Chondrocyte (in vitro differentiated cells): ENCODE measurements at regions not wholly inside any gene's neighbourhood (a gene's known extent, or its start where the extent isn't known, plus 50 kb on each side); places are given as distances from the start of the nearest gene placed in this dataset.

Experiments used
- DNase-seq: peaks from one replicate; pipeline ENCODE4 v3.0.0; 2021; ENCODE audit warnings: mixed read lengths, low spot score
- H3K27ac Mint-ChIP-seq: one replicate; pipeline ENCODE4 v1.8.0; 2021; ENCODE audit warnings: mild to moderate bottlenecking, moderate library complexity, mixed read lengths; ENCODE audit not compliant: unreplicated experiment
- H3K27me3 Mint-ChIP-seq: 2 replicates; pipeline ENCODE4 v1.8.0; 2021; ENCODE audit warnings: low read depth, mixed read lengths
- H3K36me3 Mint-ChIP-seq: 2 replicates; pipeline ENCODE4 v1.8.0; 2021; ENCODE audit warnings: low read depth, mixed read lengths
- H3K4me1 Mint-ChIP-seq: 2 replicates; pipeline ENCODE4 v1.8.0; 2021; ENCODE audit warnings: low read depth, mild to moderate bottlenecking, mixed read lengths
- H3K4me3 Mint-ChIP-seq: one replicate; pipeline ENCODE4 v1.8.0; 2021; ENCODE audit warnings: mild to moderate bottlenecking, moderate library complexity, mixed read lengths; ENCODE audit not compliant: unreplicated experiment
- H3K9me3 Mint-ChIP-seq: 2 replicates; pipeline ENCODE4 v1.8.0; 2021; ENCODE audit warnings: low read depth, mixed read lengths
- CTCF ChIP-seq: fragments of 200-600 bp; sonication (generic); IDR thresholded peaks from 2 replicates; pipeline ENCODE4 v1.5.0; 2021; ENCODE audit warnings: antibody characterized with exemption, mild to moderate bottlenecking, moderate library complexity

DNA sequence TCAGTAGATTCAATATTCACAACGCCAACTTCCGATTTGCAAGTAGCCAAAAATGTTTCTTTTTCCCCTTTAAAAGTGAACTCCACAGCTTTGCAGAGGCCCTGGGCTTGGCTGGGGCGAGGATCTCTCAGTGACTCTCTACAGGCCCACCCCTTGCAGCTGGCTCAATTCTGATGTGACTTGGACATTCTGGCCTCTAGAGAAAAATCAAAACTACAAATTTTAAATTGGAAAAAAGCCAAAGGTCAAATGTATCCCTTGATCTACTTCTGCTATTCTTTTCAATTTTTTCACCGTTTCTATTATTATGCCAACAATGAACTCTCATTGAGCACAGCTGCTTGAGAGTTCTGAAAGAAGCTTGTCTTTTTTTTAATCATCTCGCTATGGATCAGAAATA, 245.9 kb upstream of the HS3ST5 start:
- no peaks in the 10 kb centered on the region for H3K36me3 Mint-ChIP-seq
- H3K4me3 Mint-ChIP-seq: no peak overlapping the region
- DNase-seq: no peak
- TF ChIP-seq CTCF: no peak
- no peak overlapping the region for H3K27ac Mint-ChIP-seq
- H3K27me3 Mint-ChIP-seq: peaks cover 2% of the 10 kb centered on the region
- peaks cover 5% of the 10 kb centered on the region for H3K9me3 Mint-ChIP-seq
- H3K4me1 Mint-ChIP-seq: no peaks in the 10 kb centered on the region

DNA sequence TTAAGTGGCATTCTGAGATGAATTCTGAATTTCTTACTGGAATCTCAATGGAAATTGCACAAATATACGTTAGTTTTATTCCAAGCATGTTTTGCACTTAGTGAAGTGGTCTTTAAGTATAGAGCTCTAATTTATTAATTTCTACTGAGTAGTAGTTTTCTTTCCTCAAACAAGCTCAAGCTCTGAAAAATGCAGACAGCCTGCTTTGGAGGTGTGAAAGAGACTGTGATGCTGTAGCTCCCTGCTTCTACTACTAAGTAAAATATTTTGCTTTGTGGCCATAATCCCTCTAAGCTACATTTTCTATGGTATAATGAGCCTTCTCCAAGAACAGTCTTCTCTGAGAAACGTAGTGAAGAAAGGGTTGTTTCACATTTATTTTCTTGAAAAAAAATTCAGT, 243.5 kb upstream of the HS3ST5 start:
- TF ChIP-seq CTCF: no peak
- Mint-ChIP-seq H3K27me3 (peaks cover 2% of the 10 kb centered on the region), H3K4me3 (no peak overlapping the region), H3K27ac (no peak overlapping the region), H3K36me3 (no peaks in the 10 kb centered on the region), H3K9me3 (peaks cover 23% of the 10 kb centered on the region), H3K4me1 (no peaks in the 10 kb centered on the region)
- no peak for DNase-seq

GRCh38 chr6:114581293-114581692, 238.5 kb upstream of the HS3ST5 start:
- TF ChIP-seq CTCF: no peak
- H3K9me3 Mint-ChIP-seq: peaks cover 23% of the 10 kb centered on the region
- H3K36me3 Mint-ChIP-seq: no peaks in the 10 kb centered on the region
- H3K4me3 Mint-ChIP-seq: no peak overlapping the region
- no peak overlapping the region for H3K27ac Mint-ChIP-seq
- no peak for DNase-seq
- H3K27me3 Mint-ChIP-seq: peaks cover 2% of the 10 kb centered on the region
- no peaks in the 10 kb centered on the region for H3K4me1 Mint-ChIP-seq

DNA sequence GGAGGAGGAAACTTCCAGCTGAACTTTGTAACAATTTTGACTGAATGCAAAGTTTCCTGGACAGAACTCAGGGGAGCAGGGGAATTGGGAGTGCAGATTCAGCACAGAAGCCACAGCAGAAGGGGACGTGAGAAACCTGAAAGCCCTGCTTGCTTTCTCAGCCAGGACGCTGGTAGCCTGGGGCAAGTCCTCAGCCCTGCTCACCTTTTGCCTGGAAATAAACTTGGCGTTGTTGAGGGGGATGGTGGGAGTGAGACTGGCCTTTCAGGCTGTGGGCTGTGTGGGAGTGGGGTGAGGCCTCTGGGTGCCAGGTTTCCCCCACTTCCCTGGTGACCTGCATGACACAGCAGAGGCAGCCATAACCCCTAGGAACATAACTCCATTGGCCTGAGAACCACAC, 238.1 kb upstream of the HS3ST5 start:
- Mint-ChIP-seq H3K36me3 (no peaks in the 10 kb centered on the region), H3K27me3 (peaks cover under 1% of the 10 kb centered on the region), H3K4me3 (no peak overlapping the region), H3K4me1 (no peaks in the 10 kb centered on the region), H3K9me3 (peaks cover 23% of the 10 kb centered on the region), H3K27ac (no peak overlapping the region)
- no peak for TF ChIP-seq CTCF
- no peak for DNase-seq

DNA sequence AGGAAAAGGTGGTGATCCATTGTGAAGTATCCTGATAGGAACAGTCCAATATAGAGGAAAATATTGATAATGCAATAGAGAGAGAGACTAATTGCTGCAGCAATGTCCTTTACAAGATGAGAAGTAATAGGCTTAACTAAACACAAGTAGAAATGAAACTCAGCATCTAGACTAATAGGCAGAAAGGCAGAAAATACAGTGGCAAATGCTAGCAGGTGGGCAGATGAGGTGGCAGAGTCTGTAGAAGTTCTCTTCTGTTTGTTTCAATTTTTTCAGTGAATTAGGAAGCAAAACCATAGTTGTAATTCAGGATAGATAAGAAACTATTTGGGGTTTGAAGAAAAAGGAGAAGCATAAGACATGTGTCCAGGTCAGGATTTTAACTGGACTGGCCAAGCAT, 236.7 kb upstream of the HS3ST5 start:
- no peaks in the 10 kb centered on the region for H3K36me3 Mint-ChIP-seq

More for the DNA sequence above, 236.7 kb upstream of the HS3ST5 start:
- Mint-ChIP-seq H3K4me3 (no peak overlapping the region), H3K27ac (no peak overlapping the region), H3K4me1 (no peaks in the 10 kb centered on the region), H3K9me3 (peaks cover 23% of the 10 kb centered on the region), H3K27me3 (no peaks in the 10 kb centered on the region)
- DNase-seq: no peak
- TF ChIP-seq CTCF: no peak
